ENCODE measurements at regions not wholly inside any gene's neighbourhood (a gene's known extent, or its start where the extent isn't known, plus 50 kb on each side); places are given as distances from the start of the nearest gene placed in this dataset.
"Not testable (repeated sequence)": the region's sequence is repeated elsewhere in the genome, so short reads cannot be mapped to it uniquely, and the experiment has no call there.

GRCh38 chr16:72646615-72647014 lies 401.3 kb downstream of the ZFHX3 start:
- no peak for ATAC-seq
- peaks cover 0 to 2% (median 0%) of the 10 kb centered on the region in 4 donors for H3K4me1 Mint-ChIP-seq
- peaks cover 0 to 14% (median 4%) of the 10 kb centered on the region in 9 donors for H3K9me3 Mint-ChIP-seq
- H3K4me3 Mint-ChIP-seq = no peak overlapping the region
- no peak for DNase-seq
- POLR2A ChIA-PET = no interaction called here
- no peaks in the 10 kb centered on the region for H3K27me3 Mint-ChIP-seq
- peaks cover 0 to 10% (median under 1%) of the 10 kb centered on the region in 3 donors for H3K36me3 Mint-ChIP-seq
- H3K27ac Mint-ChIP-seq = no peak overlapping the region

DNA sequence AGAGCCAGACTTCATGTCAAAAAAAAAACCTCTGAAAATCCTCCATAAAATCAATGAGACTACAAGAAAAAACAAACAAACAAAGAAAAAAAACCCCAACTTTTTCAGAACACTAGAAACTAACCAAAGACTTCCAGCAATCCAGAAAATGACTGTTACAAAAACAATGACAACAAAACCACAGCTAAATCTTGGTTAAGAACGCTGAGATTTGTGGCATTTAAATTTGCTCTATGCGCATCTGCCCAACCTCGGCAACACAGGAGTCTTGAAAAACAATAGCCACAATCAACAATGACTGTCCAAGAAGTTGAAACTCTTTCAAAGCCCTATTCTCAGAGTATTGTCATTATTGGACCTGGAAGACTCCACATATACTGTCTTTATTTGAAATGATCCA lies 402.4 kb downstream of the ZFHX3 start:
- DNase-seq (no peak), ATAC-seq (no peak)
- no peaks in the 10 kb centered on the region for H3K27me3 Mint-ChIP-seq
- H3K9me3 Mint-ChIP-seq = peaks cover 0 to 20% (median 5%) of the 10 kb centered on the region in 9 donors
- no peak overlapping the region for H3K4me3 Mint-ChIP-seq
- peaks cover 0 to 2% (median 0%) of the 10 kb centered on the region in 4 donors for H3K4me1 Mint-ChIP-seq
- POLR2A ChIA-PET = no interaction called here
- peaks cover 0 to 16% (median 0%) of the 10 kb centered on the region in 3 donors for H3K36me3 Mint-ChIP-seq
- no peak overlapping the region for H3K27ac Mint-ChIP-seq

DNA sequence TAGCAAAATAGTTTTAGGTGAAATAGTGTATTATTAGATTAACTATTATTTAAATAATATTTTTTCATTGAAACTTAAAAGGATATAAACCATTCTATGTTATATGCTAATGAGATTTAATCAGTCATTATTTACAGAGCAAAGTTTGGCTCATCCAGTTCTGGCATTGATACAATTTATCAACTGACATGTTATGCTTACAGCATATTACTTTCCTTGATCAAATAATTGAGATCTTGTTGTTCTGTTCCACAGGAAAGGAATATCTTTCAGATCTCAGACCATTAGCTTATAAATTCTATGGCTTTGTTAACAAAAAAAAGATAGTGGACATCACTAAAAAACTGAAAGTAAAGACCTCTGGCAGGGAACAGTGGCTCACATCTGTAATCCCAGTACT lies 403.0 kb downstream of the ZFHX3 start:
- peaks cover 0 to 20% (median 5%) of the 10 kb centered on the region in 9 donors for H3K9me3 Mint-ChIP-seq
- H3K36me3 Mint-ChIP-seq = peaks cover 0 to 16% (median 0%) of the 10 kb centered on the region in 3 donors
- H3K4me1 Mint-ChIP-seq = peaks cover 0 to 2% (median 0%) of the 10 kb centered on the region in 4 donors
- no peaks in the 10 kb centered on the region for H3K27me3 Mint-ChIP-seq
- no peak overlapping the region for H3K4me3 Mint-ChIP-seq
- ATAC-seq (no peak), DNase-seq (no peak)
- POLR2A ChIA-PET = no interaction called here
- no peak overlapping the region for H3K27ac Mint-ChIP-seq

GRCh38 chr16:72639494-72639893 lies 408.4 kb downstream of the ZFHX3 start:
- DNase-seq = no peak
- Mint-ChIP-seq H3K27ac (no peak overlapping the region), H3K27me3 (no peaks in the 10 kb centered on the region), H3K9me3 (peaks cover 0 to 48% (median 19%) of the 10 kb centered on the region in 9 donors), H3K4me1 (peaks cover 0 to 3% (median under 1%) of the 10 kb centered on the region in 4 donors), H3K36me3 (peaks cover 2 to 23% (median 4%) of the 10 kb centered on the region in 3 donors), H3K4me3 (no peak overlapping the region)
- POLR2A ChIA-PET = no interaction called here
- no peak for ATAC-seq

DNA sequence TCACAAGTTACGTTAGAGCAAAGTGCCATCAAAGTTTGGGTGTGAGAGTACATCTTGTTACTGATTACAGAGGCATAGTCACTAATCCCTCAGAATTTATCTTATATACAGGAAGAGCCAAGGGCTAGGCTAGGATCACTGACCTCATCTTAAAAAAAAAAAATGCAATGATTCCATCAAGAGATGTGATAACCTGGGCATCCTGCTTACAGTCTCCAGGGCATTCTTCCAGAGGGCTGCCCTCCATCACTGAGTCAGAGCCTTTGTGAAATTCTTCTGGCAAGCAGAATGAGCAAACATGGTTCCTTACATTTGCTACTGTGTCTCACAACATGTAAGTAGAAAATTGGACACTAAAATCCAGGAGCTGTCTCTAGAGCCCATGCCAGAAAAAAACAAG lies 410.6 kb downstream of the ZFHX3 start:
- DNase-seq = no peak
- Mint-ChIP-seq H3K4me1 (peaks cover 0 to 3% (median under 1%) of the 10 kb centered on the region in 4 donors), H3K9me3 (peaks cover 0 to 42% (median 19%) of the 10 kb centered on the region in 9 donors), H3K27ac (no peak overlapping the region), H3K36me3 (peaks cover 4 to 23% (median 4%) of the 10 kb centered on the region in 3 donors), H3K27me3 (no peaks in the 10 kb centered on the region), H3K4me3 (no peak overlapping the region)
- POLR2A ChIA-PET = no interaction called here
- ATAC-seq = no peak

- POLR2A ChIA-PET = no interaction called here
- peaks cover 0 to 3% (median under 1%) of the 10 kb centered on the region in 4 donors for H3K4me1 Mint-ChIP-seq
- ATAC-seq (no peak), DNase-seq (no peak)
- no peak overlapping the region for H3K27ac Mint-ChIP-seq
- peaks cover 0 to 37% (median 19%) of the 10 kb centered on the region in 9 donors for H3K9me3 Mint-ChIP-seq
- H3K4me3 Mint-ChIP-seq = no peak overlapping the region
- H3K36me3 Mint-ChIP-seq = peaks cover 4 to 15% (median 4%) of the 10 kb centered on the region in 3 donors
- H3K27me3 Mint-ChIP-seq = no peaks in the 10 kb centered on the region
Observed at GRCh38 chr16:72635694-72636093, 412.2 kb downstream of the ZFHX3 start.

DNA sequence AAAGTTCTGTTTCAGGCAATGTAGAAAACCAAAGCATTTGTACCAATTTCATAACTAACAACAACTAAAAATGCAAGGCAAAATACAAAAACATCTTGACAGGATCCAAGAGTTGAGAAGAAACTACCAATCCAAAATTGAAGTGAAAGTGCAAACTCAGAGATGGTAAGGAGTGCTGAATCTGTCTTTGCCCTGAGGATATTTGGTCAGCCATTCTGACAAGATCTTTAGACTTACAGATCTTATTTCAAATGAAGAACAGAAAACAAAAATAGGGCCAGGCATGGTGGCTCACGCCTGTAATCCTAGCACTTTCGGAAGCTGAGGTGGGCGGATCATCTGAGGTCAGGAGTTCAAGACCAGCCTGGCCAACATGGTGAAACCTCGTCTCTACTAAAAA lies 412.8 kb downstream of the ZFHX3 start:
- Mint-ChIP-seq H3K27ac (no peak overlapping the region), H3K9me3 (peaks cover 0 to 35% (median 19%) of the 10 kb centered on the region in 9 donors), H3K27me3 (no peaks in the 10 kb centered on the region), H3K36me3 (peaks cover 4 to 15% (median 4%) of the 10 kb centered on the region in 3 donors), H3K4me3 (no peak overlapping the region), H3K4me1 (peaks cover 0 to 3% (median under 1%) of the 10 kb centered on the region in 4 donors)
- POLR2A ChIA-PET = no interaction called here
- DNase-seq = no peak
- no peak for ATAC-seq

GRCh38 chr16:72627182-72627896 lies 420.6 kb downstream of the ZFHX3 start:
- POLR2A ChIA-PET, DNase-seq, H3K27me3 Mint-ChIP-seq, ATAC-seq, H3K4me1 Mint-ChIP-seq: not testable (repeated sequence)
- Mint-ChIP-seq H3K36me3 (peaks cover 0 to 12% (median 11%) of the 10 kb centered on the region in 3 donors), H3K4me3 (peak overlapping the region in 8 of 10 donors; percentile 4 to 73 (median 56)), H3K27ac (peak overlapping the region in 3 of 10 donors; percentile 11 to 77 (median 19)), H3K9me3 (peaks cover 0 to 18% (median 9%) of the 10 kb centered on the region in 9 donors)

DNA sequence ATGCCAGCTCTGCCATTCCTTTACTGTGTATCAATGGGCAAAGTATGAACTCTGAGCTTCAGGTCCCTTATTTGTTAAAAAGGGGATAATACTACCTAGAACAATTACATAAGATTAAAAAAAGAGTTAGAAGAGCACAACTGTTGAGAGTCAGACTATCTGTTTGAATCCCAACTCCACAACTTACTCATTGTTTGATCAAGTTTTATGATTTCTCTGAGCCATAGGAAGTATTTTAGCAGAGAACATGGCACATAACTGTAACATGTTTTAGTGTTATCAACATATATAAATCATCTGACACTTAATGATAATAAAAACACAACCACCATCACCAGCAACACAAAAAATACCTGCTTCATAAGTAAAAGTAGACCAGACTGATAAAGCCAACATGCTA lies 421.3 kb downstream of the ZFHX3 start:
- no peak for ATAC-seq
- Mint-ChIP-seq H3K36me3 (peaks cover 0 to 12% (median 11%) of the 10 kb centered on the region in 3 donors), H3K4me3 (peak overlapping the region in 2 of 10 donors; percentile 60 to 73), H3K27ac (peak overlapping the region in 1 of 10 donors; percentile 77), H3K4me1 (no peaks in the 10 kb centered on the region), H3K27me3 (no peaks in the 10 kb centered on the region), H3K9me3 (peaks cover 0 to 18% (median 9%) of the 10 kb centered on the region in 9 donors)
- POLR2A ChIA-PET = no interaction called here
- DNase-seq = no peak

- POLR2A ChIA-PET = no interaction called here
- Mint-ChIP-seq H3K27me3 (no peaks in the 10 kb centered on the region), H3K4me3 (no peak overlapping the region), H3K27ac (no peak overlapping the region), H3K36me3 (peaks cover 0 to 10% (median 8%) of the 10 kb centered on the region in 3 donors), H3K9me3 (peaks cover 0 to 16% (median 6%) of the 10 kb centered on the region in 9 donors), H3K4me1 (no peaks in the 10 kb centered on the region)
- ATAC-seq (no peak), DNase-seq (no peak)
Observed at GRCh38 chr16:72621651-72622050, 426.3 kb downstream of the ZFHX3 start.

DNA sequence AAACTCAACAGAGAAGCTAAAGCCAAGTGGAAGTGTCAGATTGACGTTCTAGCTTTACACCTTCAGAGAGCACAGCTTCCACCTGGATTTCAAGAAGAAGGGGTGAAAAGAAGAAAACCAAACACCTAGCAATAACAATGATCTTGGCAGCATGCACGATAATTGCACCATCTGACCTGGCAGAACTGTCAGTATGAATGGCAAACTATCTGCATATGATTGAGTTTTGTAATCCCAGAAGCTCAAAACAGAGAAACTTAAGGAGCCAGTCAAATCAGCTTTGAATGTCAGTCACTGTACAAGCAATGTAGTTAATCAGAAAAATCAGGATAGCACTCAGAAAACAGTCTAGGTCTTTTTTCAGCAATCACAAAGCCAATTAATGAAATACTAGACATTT lies 427.1 kb downstream of the ZFHX3 start:
- Mint-ChIP-seq H3K4me1 (no peaks in the 10 kb centered on the region), H3K27me3 (no peaks in the 10 kb centered on the region), H3K9me3 (peaks cover 0 to 12% (median 6%) of the 10 kb centered on the region in 9 donors), H3K27ac (no peak overlapping the region), H3K36me3 (peaks cover 0 to 10% (median 7%) of the 10 kb centered on the region in 3 donors), H3K4me3 (no peak overlapping the region)
- DNase-seq (no peak), ATAC-seq (no peak)
- POLR2A ChIA-PET = no interaction called here

DNA sequence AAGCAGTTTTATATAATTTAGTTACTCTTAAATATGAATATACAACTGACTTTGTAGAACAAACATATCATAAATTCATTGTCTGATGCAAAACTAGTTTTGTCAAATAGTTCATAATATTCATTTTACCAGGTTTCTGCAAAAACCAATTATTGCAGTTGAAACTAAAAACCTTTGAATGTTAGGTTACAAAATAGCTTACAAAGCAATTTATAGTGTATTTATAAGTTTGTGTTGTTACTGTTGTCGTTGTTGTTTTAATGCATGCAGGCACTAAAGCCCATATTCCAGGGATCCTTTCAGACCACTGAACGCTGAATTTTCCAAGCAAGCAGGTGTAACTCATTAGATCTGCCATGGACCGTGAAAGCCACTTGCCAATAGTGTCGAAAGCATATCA lies 427.6 kb downstream of the ZFHX3 start:
- ATAC-seq (no peak), DNase-seq (no peak)
- no peaks in the 10 kb centered on the region for H3K27me3 Mint-ChIP-seq
- no peak overlapping the region for H3K27ac Mint-ChIP-seq
- no peaks in the 10 kb centered on the region for H3K4me1 Mint-ChIP-seq
- peaks cover 0 to 12% (median 7%) of the 10 kb centered on the region in 3 donors for H3K36me3 Mint-ChIP-seq
- H3K9me3 Mint-ChIP-seq = peaks cover 0 to 16% (median 4%) of the 10 kb centered on the region in 9 donors
- POLR2A ChIA-PET = no interaction called here
- H3K4me3 Mint-ChIP-seq = no peak overlapping the region

- no peaks in the 10 kb centered on the region for H3K4me1 Mint-ChIP-seq
- POLR2A ChIA-PET = no interaction called here
- DNase-seq = no peak
- H3K36me3 Mint-ChIP-seq = peaks cover 0 to 12% (median 6%) of the 10 kb centered on the region in 3 donors
- ATAC-seq = no peak
- H3K27me3 Mint-ChIP-seq = no peaks in the 10 kb centered on the region
- no peak overlapping the region for H3K4me3 Mint-ChIP-seq
- H3K9me3 Mint-ChIP-seq = peaks cover 0 to 16% (median 4%) of the 10 kb centered on the region in 9 donors
- no peak overlapping the region for H3K27ac Mint-ChIP-seq
Observed at GRCh38 chr16:72615856-72616255, 432.1 kb downstream of the ZFHX3 start.
